Neuronal stem cell (in vitro differentiated cells): ENCODE measurements at regions not wholly inside any gene's neighbourhood (a gene's known extent, or its start where the extent isn't known, plus 50 kb on each side); places are given as distances from the start of the nearest gene placed in this dataset.

Experiments
- DNase-seq: peaks from one replicate; pipeline ENCODE4 v3.0.0-alpha.2; 2013; ENCODE audit warnings: low spot score
- H2AFZ ChIP-seq: one replicate; pipeline ENCODE4 v1.6.1; 2013; ENCODE audit warnings: mild to moderate bottlenecking, low read length, inconsistent platforms
- H2AK5ac ChIP-seq: 2 replicates; pipeline ENCODE4 v1.6.1; 2013; ENCODE audit warnings: low read depth, mild to moderate bottlenecking, inconsistent platforms, low read length, moderate library complexity, mixed read lengths
- H2BK120ac ChIP-seq: 2 replicates; pipeline ENCODE4 v1.6.1; 2013; ENCODE audit warnings: low read depth, mild to moderate bottlenecking, inconsistent platforms, low read length, moderate library complexity, mixed read lengths
- H2BK12ac ChIP-seq: one replicate; pipeline ENCODE4 v1.6.1; 2013; ENCODE audit warnings: low read length, inconsistent platforms
- H2BK15ac ChIP-seq: 2 replicates; pipeline ENCODE4 v1.6.1; 2013; ENCODE audit warnings: mild to moderate bottlenecking, low read length, inconsistent platforms, mixed read lengths
- H2BK5ac ChIP-seq: one replicate; pipeline ENCODE4 v1.6.1; 2013; ENCODE audit warnings: inconsistent platforms, mild to moderate bottlenecking, low read length, moderate library complexity
- H3K14ac ChIP-seq: one replicate; pipeline ENCODE4 v1.6.1; 2013; ENCODE audit warnings: low read length, inconsistent platforms
- H3K18ac ChIP-seq: 2 replicates; pipeline ENCODE4 v1.6.1; 2013; ENCODE audit warnings: low read length, inconsistent platforms
- H3K23ac ChIP-seq: 2 replicates; pipeline ENCODE4 v1.6.1; 2013; ENCODE audit warnings: low read depth, mild to moderate bottlenecking, mixed read lengths, low read length, inconsistent platforms; ENCODE audit not compliant: poor library complexity
- H3K27ac ChIP-seq: replicated peaks from 3 replicates; pipeline ENCODE4 v1.5.1; 2013; ENCODE audit warnings: low read length, inconsistent platforms
- H3K27me3 ChIP-seq, 3 experiments: 2 replicates each; pipeline ENCODE4 v1.6.1; 2013; ENCODE audit warnings: low read length in 3 of 3, mild to moderate bottlenecking in 2 of 3, inconsistent platforms in 1 of 3, low read depth in 1 of 3, mixed read lengths in 1 of 3, moderate library complexity in 1 of 3; ENCODE audit not compliant: control insufficient read depth in 3 of 3, insufficient read depth in 3 of 3
- H3K36me3 ChIP-seq, 2 donors: replicated peaks in 1 of 2; 2 replicates each; pipeline ENCODE4 v1.6.1; 2013; ENCODE audit warnings: low read length in 2 of 2; ENCODE audit not compliant: control insufficient read depth in 2 of 2, insufficient read depth in 2 of 2
- H3K4ac ChIP-seq: 2 replicates; pipeline ENCODE4 v1.6.1; 2013; ENCODE audit warnings: inconsistent platforms, mild to moderate bottlenecking, low read length, moderate library complexity
- H3K4me1 ChIP-seq, 2 donors: 1 replicate in 1 of 2; 2 replicates in 1 of 2; pipeline ENCODE4 v1.6.1; 2013; ENCODE audit warnings: low read length in 2 of 2, low read depth in 1 of 2; ENCODE audit not compliant: control insufficient read depth in 2 of 2, insufficient read depth in 1 of 2
- H3K4me2 ChIP-seq: one replicate; pipeline ENCODE4 v1.6.1; 2013; ENCODE audit warnings: mild to moderate bottlenecking, low read length, inconsistent platforms; ENCODE audit not compliant: insufficient read depth, poor library complexity, severe bottlenecking
- H3K4me3 ChIP-seq, 2 donors: 2 replicates each; pipeline ENCODE4 v1.5.1; 2013; ENCODE audit warnings: low read length in 2 of 2, mild to moderate bottlenecking in 2 of 2, inconsistent platforms in 1 of 2, moderate library complexity in 1 of 2
- H3K79me1 ChIP-seq: one replicate; pipeline ENCODE4 v1.6.1; 2013; ENCODE audit warnings: low read depth, mild to moderate bottlenecking, inconsistent platforms, low read length, moderate library complexity
- H3K9ac ChIP-seq: one replicate; pipeline ENCODE4 v1.6.1; 2013; ENCODE audit warnings: mild to moderate bottlenecking, low read depth, low read length, inconsistent platforms; ENCODE audit not compliant: poor library complexity
- H3K9me3 ChIP-seq, 2 donors: replicated peaks in 1 of 2; 2 replicates each; pipeline versions ENCODE3 to v1.6.1; 2013; ENCODE audit warnings: low read length in 2 of 2, mild to moderate bottlenecking in 2 of 2, inconsistent platforms in 1 of 2, low read depth in 1 of 2, mixed read lengths in 1 of 2, moderate library complexity in 1 of 2; ENCODE audit not compliant: control insufficient read depth in 2 of 2, insufficient read depth in 1 of 2
- H4K8ac ChIP-seq: one replicate; pipeline ENCODE4 v1.6.1; 2013; ENCODE audit warnings: low read depth, mild to moderate bottlenecking, inconsistent platforms, low read length, moderate library complexity
- H4K91ac ChIP-seq: one replicate; pipeline ENCODE4 v1.6.1; 2013; ENCODE audit warnings: low read length, low read depth, mild to moderate bottlenecking, inconsistent platforms; ENCODE audit not compliant: poor library complexity
- WGBS, 2 donors: extraction: QIAGEN DNeasy Blood & Tissue Kit; methylation state at CpG; one replicate each; pipeline ENCODE4 v1.1.7; 2013; ENCODE audit warnings: missing lambda C conversion rate in 2 of 2, mixed read lengths in 1 of 2; ENCODE audit not compliant: insufficient read length in 2 of 2, insufficient replicate concordance in 1 of 2; ENCODE audit errors: extremely low coverage in 2 of 2; 5-methylcytosine and 5-hydroxymethylcytosine counted together

DNA sequence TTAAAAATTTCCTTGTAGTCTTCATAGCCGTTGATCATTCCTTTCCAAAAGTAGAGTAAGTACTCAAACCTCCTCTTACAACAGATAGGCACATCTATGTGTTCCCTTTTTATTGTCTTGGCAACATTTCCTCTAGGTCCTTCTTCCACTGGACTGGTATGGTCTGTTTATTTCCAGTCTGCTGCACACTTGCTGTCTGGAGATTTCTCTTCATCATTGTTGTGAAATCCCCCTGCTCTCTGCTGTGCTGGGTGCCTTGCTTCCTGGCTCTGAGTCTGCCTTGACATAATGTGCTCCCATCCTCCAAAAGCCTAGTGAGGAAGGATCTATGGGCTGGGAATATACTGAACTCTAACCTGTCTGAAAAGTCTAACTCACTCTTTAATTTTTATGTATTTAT, 545.3 kb upstream of the VSTM2A start:
- Histone ChIP-seq H3K27ac (no peak overlapping the region), H2BK5ac (no peak overlapping the region), H4K8ac (no peak overlapping the region), H3K23ac (no peak overlapping the region), H3K9me3 (no peaks in the 10 kb centered on the region), H2AK5ac (no peak overlapping the region), H3K27me3 (peaks cover 0 to 1% (median 0%) of the 10 kb centered on the region in 3 experiments), H4K91ac (no peak overlapping the region), H3K36me3 (no peaks in the 10 kb centered on the region), H3K9ac (no peak overlapping the region), H2AFZ (no peak overlapping the region), H3K14ac (no peak overlapping the region), H3K18ac (no peak overlapping the region), H3K79me1 (no peaks in the 10 kb centered on the region), H3K4me2 (no peak overlapping the region), H2BK120ac (no peak overlapping the region), H2BK12ac (no peak overlapping the region), H3K4me1 (peaks cover 0 to 4% of the 10 kb centered on the region in 2 donors), H2BK15ac (no peak overlapping the region), H3K4me3 (no peak overlapping the region), H3K4ac (no peak overlapping the region)
- no CpG with 5 or more reads among the region's 1 CpG for WGBS, 2 donors
- no peak for DNase-seq

GRCh38 chr7:54014765-54015164, 527.4 kb upstream of the VSTM2A start:
- Histone ChIP-seq H3K14ac (no peak overlapping the region), H4K91ac (no peak overlapping the region), H3K4ac (no peak overlapping the region), H2BK5ac (no peak overlapping the region), H4K8ac (no peak overlapping the region), H3K23ac (no peak overlapping the region), H2AFZ (no peak overlapping the region), H2BK120ac (no peak overlapping the region), H2BK15ac (no peak overlapping the region), H3K36me3 (no peaks in the 10 kb centered on the region), H3K4me3 (no peak overlapping the region), H3K4me1 (peaks cover 0 to 2% of the 10 kb centered on the region in 2 donors), H3K27ac (no peak overlapping the region), H3K9ac (no peak overlapping the region), H3K27me3 (no peaks in the 10 kb centered on the region), H3K79me1 (no peaks in the 10 kb centered on the region), H2AK5ac (no peak overlapping the region), H3K9me3 (no peaks in the 10 kb centered on the region), H3K18ac (no peak overlapping the region), H2BK12ac (no peak overlapping the region), H3K4me2 (no peak overlapping the region)
- DNase-seq, result no peak
- WGBS, 2 donors, result no CpG with 5 or more reads among the region's 2 CpGs

DNA sequence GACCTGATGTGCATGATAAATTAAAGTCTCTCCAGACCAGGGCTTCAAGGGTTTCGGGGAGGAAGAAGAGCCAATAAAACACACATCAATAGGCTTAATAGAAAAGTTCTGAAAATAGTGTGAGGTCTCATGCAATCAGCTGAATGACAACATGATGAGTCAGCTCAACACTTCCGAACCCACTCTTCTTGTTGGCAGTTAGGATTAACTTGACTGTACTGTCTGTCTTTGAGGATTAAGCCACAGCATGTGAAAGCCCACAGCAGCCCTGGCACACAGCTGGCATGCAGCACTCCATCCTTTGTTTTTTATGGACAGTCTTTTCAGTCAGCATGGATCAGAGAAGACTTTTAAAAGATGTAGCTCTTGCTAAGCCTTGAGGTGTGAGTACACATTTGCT, 526.9 kb upstream of the VSTM2A start:
- Histone ChIP-seq H4K8ac (no peak overlapping the region), H2AFZ (no peak overlapping the region), H3K27ac (no peak overlapping the region), H2BK5ac (no peak overlapping the region), H2BK12ac (no peak overlapping the region), H3K4ac (no peak overlapping the region), H3K9me3 (no peaks in the 10 kb centered on the region), H2BK120ac (no peak overlapping the region), H3K4me2 (no peak overlapping the region), H2AK5ac (no peak overlapping the region), H4K91ac (no peak overlapping the region), H3K79me1 (no peaks in the 10 kb centered on the region), H3K4me1 (peaks cover 0 to 2% of the 10 kb centered on the region in 2 donors), H3K4me3 (no peak overlapping the region), H3K36me3 (no peaks in the 10 kb centered on the region), H3K18ac (no peak overlapping the region), H2BK15ac (no peak overlapping the region), H3K9ac (no peak overlapping the region), H3K23ac (no peak overlapping the region), H3K14ac (no peak overlapping the region), H3K27me3 (no peaks in the 10 kb centered on the region)
- DNase-seq, result no peak
- WGBS, 2 donors, result no CpG with 5 or more reads among the region's 2 CpGs

- Histone ChIP-seq H2BK12ac (no peak overlapping the region), H3K9me3 (peaks cover 0 to 3% of the 10 kb centered on the region in 2 donors), H4K91ac (no peak overlapping the region), H2BK15ac (no peak overlapping the region), H2BK120ac (no peak overlapping the region), H2AFZ (no peak overlapping the region), H2BK5ac (no peak overlapping the region), H2AK5ac (no peak overlapping the region), H3K27me3 (no peaks in the 10 kb centered on the region), H3K79me1 (no peaks in the 10 kb centered on the region), H4K8ac (no peak overlapping the region), H3K4me3 (no peak overlapping the region), H3K23ac (no peak overlapping the region), H3K9ac (no peak overlapping the region), H3K4me1 (no peaks in the 10 kb centered on the region), H3K4ac (no peak overlapping the region), H3K14ac (no peak overlapping the region), H3K18ac (no peak overlapping the region), H3K4me2 (no peak overlapping the region), H3K27ac (no peak overlapping the region), H3K36me3 (no peaks in the 10 kb centered on the region)
- DNase-seq, result no peak
- no CpG with 5 or more reads among the region's 1 CpG for WGBS, 2 donors
Observed at GRCh38 chr7:54037873-54038272, 504.3 kb upstream of the VSTM2A start.
